Stimulated activated CD8-positive, alpha-beta memory T cell treated with anti-CD3 and anti-CD28 coated beads, Interleukin-2, amount 100 ng/mL, for 48 hours (primary cell): ENCODE measurements at regions not wholly inside any gene's neighbourhood (a gene's known extent, or its start where the extent isn't known, plus 50 kb on each side); places are given as distances from the start of the nearest gene placed in this dataset.

Experiments used
- DNase-seq, 2 donors: peaks; one replicate each; pipeline ENCODE4 v3.0.0-alpha.2; 2020; ENCODE audit warnings: low read depth in 2 of 2

DNA sequence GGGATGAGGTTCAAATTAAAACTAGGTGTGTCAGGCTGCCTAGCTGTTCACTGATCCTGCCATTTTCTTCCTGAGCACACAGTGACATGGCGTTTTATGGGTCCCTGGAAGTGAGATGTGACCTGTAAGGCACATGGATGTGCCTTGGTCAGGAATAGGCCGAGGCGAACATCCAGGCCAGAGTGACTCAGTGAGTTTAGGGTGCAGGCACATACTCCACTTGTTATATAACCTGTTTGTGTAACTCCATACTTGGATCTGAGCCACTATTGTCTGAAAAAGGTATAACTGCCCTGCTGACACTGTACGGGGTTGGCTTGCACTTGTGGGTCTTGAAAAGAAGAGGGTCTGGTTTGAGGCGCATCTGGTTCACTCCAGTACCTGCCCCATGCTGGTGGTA, 150.1 kb upstream of the ADAMTS16 start:
- no peak for DNase-seq

DNA sequence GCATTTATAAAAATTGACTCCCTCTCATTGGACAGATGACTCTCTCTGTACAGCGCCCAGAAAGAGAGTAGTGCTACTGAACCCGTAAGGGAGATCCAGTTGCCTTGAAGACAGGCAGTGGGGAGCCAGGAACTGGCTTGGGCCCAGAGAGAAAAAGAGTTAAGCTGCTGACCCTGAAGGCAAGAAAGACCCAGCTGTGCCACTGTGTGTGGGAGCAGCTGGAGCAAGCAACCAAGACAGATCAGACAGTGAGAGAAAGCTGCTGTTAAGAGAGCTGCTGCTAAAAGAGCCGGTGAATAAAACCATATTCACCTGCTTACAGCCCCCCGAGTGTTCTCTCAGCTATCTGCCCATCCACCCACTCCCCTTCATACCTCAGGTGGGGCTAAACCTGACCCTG, 149.7 kb upstream of the ADAMTS16 start:
- DNase-seq: no peak

GRCh38 chr5:4991925-4992324, 148.2 kb upstream of the ADAMTS16 start:
- DNase-seq: no peak

- no peak for DNase-seq
These were observed 145.1 kb upstream of the ADAMTS16 start for GRCh38 chr5:4995014-4995413.

DNA sequence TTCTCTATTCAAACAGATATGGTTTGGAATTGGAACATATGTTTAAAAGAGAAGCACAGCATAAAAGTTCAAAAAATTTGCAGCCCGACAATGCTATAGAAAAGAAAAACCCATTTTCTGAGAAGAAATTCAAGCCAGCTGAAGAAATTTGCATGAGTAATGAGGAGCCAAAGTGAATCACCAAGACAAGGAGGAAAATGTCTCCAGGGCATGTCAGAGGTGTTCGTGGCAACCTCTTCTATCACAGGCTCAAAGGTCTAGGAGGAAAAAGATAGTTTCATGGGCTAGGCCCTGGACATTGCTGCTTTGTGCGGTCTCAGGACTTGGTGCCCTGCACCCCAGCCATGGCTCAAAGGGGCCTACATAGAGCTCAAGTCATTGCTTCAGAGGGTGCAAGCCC, 134.8 kb upstream of the ADAMTS16 start:
- no peak for DNase-seq

GRCh38 chr5:5006548-5006947, 133.6 kb upstream of the ADAMTS16 start:
- DNase-seq: no peak

DNA sequence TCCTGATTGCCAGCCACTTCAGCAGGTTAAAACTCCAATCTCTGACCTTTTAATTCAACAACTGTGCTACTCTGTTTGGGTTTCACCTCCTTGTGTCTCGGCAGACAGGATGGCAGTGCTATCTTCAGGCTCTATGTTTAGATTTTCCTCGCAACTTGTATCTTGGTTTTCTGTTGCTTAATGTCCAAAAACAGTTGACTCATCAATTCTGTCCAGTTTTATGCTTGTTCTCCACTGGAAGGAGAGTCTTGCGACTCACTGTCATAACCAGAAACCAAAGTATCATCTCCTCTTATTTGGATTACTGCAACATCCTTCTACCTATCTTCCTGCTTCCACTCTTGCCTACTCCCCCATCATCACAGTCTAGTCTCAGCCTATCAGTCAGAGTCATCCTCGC, 130.9 kb upstream of the ADAMTS16 start:
- DNase-seq: no peak

DNA sequence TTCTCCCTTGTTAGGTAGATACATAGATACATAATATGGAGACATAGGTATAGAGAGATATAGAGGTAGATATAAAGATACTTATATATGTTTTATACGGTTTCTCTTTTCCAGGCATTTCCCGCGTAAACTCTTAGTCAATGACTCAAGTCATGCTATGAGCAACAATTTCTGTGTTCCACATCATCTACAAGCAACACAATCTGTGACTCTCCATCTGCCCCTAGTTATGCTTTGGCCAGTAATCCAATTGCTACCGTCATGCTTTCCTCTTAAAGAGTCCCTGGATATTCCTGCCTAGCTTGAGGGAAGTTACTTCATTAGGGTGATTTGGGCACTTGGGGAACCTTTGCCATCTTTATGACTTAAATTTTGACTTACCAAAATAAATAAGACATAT, 129.0 kb upstream of the ADAMTS16 start:
- DNase-seq: no peak

GRCh38 chr5:5014586-5015235, 125.4 kb upstream of the ADAMTS16 start:
- no peak for DNase-seq

- no peak for DNase-seq
These were observed 122.1 kb upstream of the ADAMTS16 start for GRCh38 chr5:5017827-5018577.

DNA sequence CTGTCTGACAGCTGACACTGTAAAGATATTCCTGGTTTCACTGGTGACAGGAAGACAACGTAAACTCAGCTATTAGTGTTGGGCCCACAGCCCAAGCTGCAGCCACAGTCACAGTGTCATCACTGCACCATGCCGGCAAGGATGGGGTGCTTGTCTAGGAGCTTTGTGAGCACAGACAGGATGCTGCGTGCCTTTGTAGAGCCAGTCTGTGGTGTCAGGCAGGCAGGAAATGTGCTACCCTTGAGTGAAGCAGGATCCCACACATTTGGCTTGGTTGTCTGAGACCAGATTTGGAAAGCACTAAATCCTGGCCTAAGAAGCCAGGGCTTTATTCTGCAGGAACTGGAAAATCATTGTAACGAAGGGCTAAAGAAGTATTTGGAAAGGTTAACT, 121.6 kb upstream of the ADAMTS16 start:
- DNase-seq: no peak

DNA sequence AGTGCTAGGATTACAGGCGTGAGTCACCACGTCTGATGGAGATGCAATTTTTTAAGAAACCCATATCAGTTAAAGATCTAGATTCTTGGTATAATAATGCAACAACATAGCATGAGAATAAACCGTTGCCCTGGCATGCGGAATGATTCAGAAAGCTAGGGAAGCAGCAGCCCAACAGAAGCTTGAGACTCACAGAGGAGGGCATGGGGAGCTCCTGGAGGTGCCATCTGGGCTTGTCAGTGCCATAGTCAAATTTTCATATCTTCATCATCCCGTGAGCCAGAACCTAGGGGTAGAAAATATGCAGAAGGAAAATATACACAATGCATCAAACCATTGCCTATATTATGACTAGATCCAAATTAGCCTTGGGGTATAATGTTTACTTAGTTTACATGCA, 118.7 kb upstream of the ADAMTS16 start:
- no peak for DNase-seq

GRCh38 chr5:5025098-5025773, 114.9 kb upstream of the ADAMTS16 start:
- DNase-seq: no peak

DNA sequence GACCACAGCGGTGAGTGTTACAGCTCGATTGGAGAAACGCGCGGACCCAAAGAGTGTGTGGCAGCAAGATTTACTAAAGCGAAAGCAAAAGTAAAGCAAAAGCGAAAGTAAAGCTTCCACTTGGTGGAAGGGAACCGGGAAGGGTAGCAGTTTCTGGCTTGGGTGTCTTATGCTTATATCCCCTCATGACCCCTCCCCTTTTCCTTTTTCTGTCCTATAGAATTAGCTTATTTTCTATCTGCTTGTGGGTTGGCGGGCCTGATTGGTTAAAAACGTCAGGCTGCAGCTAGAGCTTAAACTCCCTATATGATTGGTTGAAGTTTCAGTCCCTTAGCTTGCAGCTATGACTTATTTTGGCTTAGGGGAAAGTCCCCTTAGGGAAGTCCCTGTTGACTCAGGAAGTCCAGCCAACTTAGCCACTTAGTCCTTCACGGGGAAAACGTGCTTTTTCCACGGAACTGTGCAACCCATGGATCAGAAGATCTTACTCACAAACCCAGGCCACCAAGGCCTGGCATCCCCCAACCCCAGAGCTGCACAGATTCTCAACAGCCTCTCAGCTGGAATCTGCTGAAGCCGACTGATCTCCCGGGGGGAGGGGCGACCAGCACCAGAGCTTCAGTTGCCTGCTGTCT, 114.2 kb upstream of the ADAMTS16 start:
- no peak for DNase-seq

DNA sequence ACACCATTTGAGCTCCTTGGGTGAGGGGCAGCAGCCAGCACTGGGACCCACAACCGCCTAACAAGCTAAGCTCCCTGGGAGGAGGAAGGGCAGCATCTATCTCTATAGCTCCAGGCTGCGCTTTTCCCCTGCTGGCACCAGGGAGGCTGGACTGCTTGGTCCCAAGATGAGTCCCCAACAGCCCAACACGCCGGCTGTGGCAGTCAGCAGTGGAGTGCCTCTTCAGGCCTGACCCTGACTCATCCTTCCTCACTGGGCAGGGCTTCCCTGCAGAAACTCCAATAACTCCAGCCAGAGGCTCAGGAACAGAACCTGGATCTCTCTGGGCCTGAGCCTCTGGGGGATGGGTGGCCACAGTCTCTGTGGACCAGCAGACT, 113.7 kb upstream of the ADAMTS16 start:
- no peak for DNase-seq

DNA sequence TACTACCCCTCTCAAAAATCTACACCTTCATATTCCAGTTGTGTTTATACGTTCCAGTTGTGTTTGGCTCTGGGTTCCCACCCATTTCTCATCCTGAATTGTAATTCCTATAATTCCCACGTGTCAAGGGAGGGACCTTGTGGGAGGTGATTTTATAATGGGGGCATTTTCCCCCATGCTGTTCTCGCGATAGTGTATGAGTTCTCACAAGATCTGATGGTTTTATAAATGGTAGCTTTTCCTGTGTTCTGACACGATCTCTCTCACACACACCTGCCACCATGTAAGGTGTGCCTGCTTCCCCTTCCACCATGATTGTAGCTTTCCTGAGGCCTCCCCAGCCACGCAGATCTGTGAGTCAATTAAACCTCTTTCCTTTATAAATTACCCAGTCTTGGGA, 108.5 kb upstream of the ADAMTS16 start:
- DNase-seq: no peak

DNA sequence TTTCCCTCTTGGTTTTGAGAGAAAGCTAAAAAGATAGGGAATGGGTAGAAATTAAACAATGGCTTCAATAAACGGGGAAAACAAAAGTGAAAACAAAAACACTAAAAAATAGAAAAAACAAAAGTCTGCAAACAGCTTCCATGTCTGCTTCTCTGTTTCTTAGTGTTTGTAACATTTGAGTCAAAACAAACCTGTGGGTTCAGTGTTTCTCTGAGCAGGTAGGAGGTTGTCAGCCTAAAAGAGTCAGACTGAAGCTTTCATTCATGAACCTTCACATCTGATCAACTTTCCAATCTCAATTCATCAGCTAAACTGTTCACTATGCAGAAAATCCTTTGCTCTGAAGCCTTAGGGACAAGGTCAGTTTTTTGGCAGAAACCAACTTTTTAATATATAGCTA, 102.5 kb upstream of the ADAMTS16 start:
- DNase-seq: no peak

- no peak for DNase-seq
These were observed 100.2 kb upstream of the ADAMTS16 start for GRCh38 chr5:5039918-5040317.

- no peak for DNase-seq
These were observed 99.4 kb upstream of the ADAMTS16 start for GRCh38 chr5:5040712-5041111.

- no peak for DNase-seq
These were observed 97.3 kb upstream of the ADAMTS16 start for GRCh38 chr5:5042806-5043205.

- no peak for DNase-seq
These were observed 96.8 kb upstream of the ADAMTS16 start for GRCh38 chr5:5043346-5043745.

DNA sequence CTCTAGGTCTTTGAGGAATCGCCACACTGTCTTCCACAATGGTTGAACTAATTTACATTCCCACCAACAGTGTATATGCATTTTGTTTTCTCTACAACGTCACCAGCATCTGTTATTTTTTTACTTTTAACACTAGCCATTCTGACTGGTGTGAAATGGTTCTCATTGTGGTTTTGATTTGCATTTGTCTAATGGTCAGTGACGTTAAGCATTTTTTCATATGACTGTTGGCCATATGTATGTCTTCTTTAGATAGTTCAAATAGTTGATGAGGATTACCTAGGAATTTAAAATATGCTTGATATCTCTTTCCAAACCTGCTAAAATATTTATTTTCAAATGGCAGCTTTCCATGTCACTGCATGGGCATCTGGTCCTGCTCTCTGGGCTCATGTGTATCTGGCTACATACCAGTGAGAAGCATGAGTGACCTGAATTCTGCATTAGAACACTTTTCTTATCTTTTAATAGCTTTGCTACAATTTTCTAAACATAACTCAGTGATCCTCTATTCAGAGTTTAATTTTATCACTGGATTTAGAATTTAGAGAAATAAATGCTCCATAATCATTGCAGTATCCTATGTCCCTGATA, 95.8 kb upstream of the ADAMTS16 start:
- no peak for DNase-seq
